ENCODE measurements at regions not wholly inside any gene's neighbourhood (a gene's known extent, or its start where the extent isn't known, plus 50 kb on each side); places are given as distances from the start of the nearest gene placed in this dataset.

- Histone ChIP-seq H3K4me3 (ENCODE audit: low read depth, low read length) (no peak overlapping the region), H3K4me1 (ENCODE audit: control insufficient read depth, insufficient read depth, low read length) (no peaks in the 10 kb centered on the region), H3K9me3 (ENCODE audit: control insufficient read depth, insufficient read depth, low read depth, low read length) (no peaks in the 10 kb centered on the region), H3K27ac (ENCODE audit: extremely low read depth, low read depth, low read length) (no peak overlapping the region), H3K36me3 (ENCODE audit: control insufficient read depth in 2 of 2, insufficient read depth in 1 of 2, low read length in 2 of 2) (no peaks in the 10 kb centered on the region)
- POLR2A ChIA-PET, result no interaction called here
- TF ChIP-seq KLF9 (tag by site-specific recombination; IDR thresholded peaks at IDR 0.05; ENCODE audit: low read depth) (no peak), SP2 (tag by site-specific recombination; IDR thresholded peaks at IDR 0.05) (no peak), ZNF785 (tag by site-specific recombination; IDR thresholded peaks at IDR 0.05) (no peak), ZNF146 (tag by site-specific recombination; IDR thresholded peaks at IDR 0.05) (no peak), ZNF488 (tag by site-specific recombination; IDR thresholded peaks at IDR 0.05) (no peak), ZBTB6 (tag by site-specific recombination; IDR thresholded peaks at IDR 0.05) (no peak), BCL11A (tag by site-specific recombination; IDR thresholded peaks at IDR 0.05; ENCODE audit: low read depth) (no peak), ZNF23 (tag by site-specific recombination; IDR thresholded peaks at IDR 0.05; ENCODE audit: borderline replicate concordance) (no peak), ZNF404 (tag by site-specific recombination; IDR thresholded peaks at IDR 0.05) (no peak), ZNF449 (tag by site-specific recombination; IDR thresholded peaks at IDR 0.05) (no peak)
- CTCF ChIA-PET, result no interaction called here
Measured at GRCh38 chr10:2899246-2899951, 167.9 kb upstream of the PFKP start.

GRCh38 chr10:2898509-2898860 is 168.9 kb upstream of the PFKP start:
- POLR2A ChIA-PET, result no interaction called here
- Histone ChIP-seq H3K4me1 (ENCODE audit: control insufficient read depth, insufficient read depth, low read length) (no peaks in the 10 kb centered on the region), H3K27ac (ENCODE audit: extremely low read depth, low read depth, low read length) (no peak overlapping the region), H3K4me3 (ENCODE audit: low read depth, low read length) (no peak overlapping the region), H3K36me3 (ENCODE audit: control insufficient read depth in 2 of 2, insufficient read depth in 1 of 2, low read length in 2 of 2) (no peaks in the 10 kb centered on the region), H3K9me3 (ENCODE audit: control insufficient read depth, insufficient read depth, low read depth, low read length) (no peaks in the 10 kb centered on the region)
- TF ChIP-seq YY2 (tag by site-specific recombination; IDR thresholded peaks at IDR 0.05) (no peak), HOXD13 (CRISPR knock-in tag; IDR thresholded peaks at IDR 0.05; ENCODE audit: borderline replicate concordance) (no peak), ZSCAN18 (tag by site-specific recombination; IDR thresholded peaks at IDR 0.05) (no peak), ZNF837 (tag by site-specific recombination; IDR thresholded peaks at IDR 0.05) (no peak), ZBTB10 (tag by site-specific recombination; IDR thresholded peaks at IDR 0.05) (no peak)
- CTCF ChIA-PET, result no interaction called here
